Activated effector memory CD4-positive, alpha-beta T cell treated with anti-CD3 and anti-CD28 coated beads, Interleukin-2, amount 50 U/mL, for 16 hours (primary cell): ENCODE measurements at regions not wholly inside any gene's neighbourhood (a gene's known extent, or its start where the extent isn't known, plus 50 kb on each side); places are given as distances from the start of the nearest gene placed in this dataset.
"Not testable (repeated sequence)": the region's sequence is repeated elsewhere in the genome, so short reads cannot be mapped to it uniquely, and the experiment has no call there.

Source experiments
- DNase-seq: peaks from one replicate; pipeline ENCODE4 v3.0.0-alpha.2; 2020

DNA sequence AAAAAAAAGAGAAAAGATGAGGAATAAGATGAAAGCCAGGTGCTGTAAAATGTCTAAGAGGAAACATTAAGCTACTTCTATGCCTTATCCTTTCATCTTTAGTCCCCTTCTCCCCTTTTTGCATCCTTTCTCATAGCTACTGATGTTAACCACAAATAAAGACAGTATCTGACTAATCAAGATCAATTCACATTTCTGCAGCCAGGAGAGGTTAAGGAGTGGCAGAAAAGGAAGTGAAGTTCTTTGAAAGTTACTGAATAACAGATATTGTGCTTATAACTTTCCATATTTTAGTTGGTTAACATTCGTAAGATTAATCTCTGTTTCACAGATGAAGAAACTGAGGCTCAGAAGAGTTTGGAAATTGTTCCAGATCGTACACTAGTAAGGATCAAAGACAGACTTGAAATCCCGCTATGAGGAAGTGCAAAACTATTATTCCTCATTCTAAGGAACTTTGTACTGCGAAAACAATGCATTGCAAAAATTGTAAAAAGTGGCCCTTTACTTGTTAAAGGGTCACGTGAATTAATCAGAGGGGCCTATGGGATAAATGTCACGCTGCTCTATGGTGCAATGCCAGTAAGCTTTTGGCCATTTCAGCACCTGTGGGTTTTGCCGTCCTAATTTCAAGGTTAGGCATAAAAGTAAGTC, 117.7 kb upstream of the GRM7 start:
- no peak for DNase-seq

DNA sequence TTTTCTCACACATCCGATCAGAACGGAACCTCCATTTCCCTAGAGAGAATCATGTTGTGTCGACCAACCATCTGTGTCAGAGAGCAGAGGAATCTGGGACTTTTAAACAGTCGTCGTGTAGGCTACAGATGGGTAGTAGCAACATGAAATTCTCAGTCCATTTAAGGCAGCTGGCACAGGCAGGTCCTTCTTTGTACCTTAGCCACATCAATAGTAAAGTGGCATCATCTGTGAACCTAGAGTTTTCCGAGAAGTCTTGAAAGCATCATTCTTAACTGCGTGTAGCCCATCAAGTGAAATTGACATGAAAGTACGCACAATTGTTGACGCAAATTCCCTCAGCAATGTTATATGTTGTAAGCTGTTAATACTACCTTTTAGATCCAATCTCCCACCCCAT, 114.5 kb upstream of the GRM7 start:
- no peak for DNase-seq

DNA sequence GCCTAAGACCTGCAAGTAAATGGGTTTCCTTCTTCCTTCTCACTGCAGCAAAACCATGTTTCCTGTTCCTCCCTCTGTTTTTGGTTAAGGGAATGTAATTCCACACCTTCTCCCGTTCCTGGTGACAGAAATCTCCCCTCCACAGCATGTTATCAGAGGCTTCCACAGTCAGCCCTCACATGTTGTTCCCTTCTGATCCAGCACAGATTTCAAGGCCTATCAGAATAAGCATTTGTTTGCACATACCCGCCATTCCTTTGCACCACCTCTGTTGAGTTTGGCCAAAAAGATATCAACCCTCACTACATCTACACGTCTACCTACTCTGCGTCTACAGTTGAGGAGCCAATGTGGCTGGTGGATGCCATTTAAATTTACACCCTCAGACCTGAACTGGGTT, 113.9 kb upstream of the GRM7 start:
- no peak for DNase-seq

- no peak for DNase-seq
Measured at GRCh38 chr3:6750782-6751181, 110.1 kb upstream of the GRM7 start.

GRCh38 chr3:6753536-6753935, 107.4 kb upstream of the GRM7 start:
- DNase-seq = no peak

DNA sequence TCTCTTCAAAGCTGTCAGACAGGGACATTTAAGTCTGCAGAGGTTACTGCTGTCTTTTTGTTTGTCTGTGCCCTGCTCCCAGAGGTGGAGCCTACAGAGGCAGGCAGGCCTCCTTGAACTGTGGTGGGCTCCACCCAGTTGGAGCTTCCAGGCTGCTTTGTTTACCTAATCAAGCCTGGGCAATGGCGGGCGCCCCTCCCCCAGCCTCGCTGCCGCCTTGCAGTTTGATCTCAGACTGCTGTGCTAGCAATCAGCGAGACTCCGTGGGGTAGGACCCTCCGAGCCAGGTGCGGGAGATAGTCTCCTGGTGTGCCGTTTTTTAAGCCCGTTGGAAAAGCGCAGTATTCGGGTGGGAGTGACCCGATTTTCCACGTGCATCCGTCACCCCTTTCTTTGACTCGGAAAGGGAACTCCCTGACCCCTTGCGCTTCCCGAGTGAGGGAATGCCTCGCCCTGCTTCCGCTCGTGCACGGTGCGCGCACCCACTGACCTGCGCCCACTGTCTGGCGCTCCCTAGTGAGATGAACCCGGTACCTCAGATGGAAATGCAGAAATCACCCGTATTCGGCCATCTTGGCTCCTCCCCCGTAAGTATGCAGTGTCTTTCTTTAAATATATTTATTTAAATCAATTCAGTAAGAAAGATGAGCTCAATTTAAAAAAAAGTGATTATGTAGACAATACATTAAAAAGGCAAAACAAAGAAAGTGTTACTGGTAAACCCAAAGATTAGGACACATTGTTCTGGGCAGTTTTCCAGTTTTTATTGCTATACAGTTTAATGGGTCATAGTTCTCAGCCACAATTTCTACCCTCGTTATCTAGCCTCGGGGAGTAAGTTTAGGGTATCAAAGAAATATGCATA, 91.2 kb upstream of the GRM7 start:
- not testable (repeated sequence) for DNase-seq

GRCh38 chr3:6770397-6770690, 90.6 kb upstream of the GRM7 start:
- no peak for DNase-seq

GRCh38 chr3:6771171-6771570, 89.7 kb upstream of the GRM7 start:
- no peak for DNase-seq

GRCh38 chr3:6779140-6779539, 81.8 kb upstream of the GRM7 start:
- no peak for DNase-seq

DNA sequence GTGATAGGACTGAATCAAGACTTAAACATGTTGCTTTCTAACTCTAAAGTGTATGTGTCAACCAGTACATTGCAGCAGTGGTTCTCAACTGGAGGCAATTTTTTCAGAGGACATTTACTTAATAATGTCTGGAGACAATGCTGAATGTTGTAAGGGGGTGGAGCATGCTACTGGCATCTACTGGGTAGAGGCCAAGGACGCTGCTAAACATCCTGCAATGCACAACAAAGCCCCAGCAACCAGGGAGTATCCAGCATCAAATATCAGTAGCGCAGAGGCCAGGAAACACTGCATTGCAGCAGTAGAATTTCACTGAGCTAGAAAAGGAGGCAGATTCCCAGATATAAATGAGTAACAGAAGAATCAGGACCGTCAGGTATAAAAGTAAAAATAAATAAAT, 79.8 kb upstream of the GRM7 start:
- DNase-seq = no peak

GRCh38 chr3:6785726-6786125, 75.2 kb upstream of the GRM7 start:
- no peak for DNase-seq

GRCh38 chr3:6791161-6791560, 69.8 kb upstream of the GRM7 start:
- no peak for DNase-seq

DNA sequence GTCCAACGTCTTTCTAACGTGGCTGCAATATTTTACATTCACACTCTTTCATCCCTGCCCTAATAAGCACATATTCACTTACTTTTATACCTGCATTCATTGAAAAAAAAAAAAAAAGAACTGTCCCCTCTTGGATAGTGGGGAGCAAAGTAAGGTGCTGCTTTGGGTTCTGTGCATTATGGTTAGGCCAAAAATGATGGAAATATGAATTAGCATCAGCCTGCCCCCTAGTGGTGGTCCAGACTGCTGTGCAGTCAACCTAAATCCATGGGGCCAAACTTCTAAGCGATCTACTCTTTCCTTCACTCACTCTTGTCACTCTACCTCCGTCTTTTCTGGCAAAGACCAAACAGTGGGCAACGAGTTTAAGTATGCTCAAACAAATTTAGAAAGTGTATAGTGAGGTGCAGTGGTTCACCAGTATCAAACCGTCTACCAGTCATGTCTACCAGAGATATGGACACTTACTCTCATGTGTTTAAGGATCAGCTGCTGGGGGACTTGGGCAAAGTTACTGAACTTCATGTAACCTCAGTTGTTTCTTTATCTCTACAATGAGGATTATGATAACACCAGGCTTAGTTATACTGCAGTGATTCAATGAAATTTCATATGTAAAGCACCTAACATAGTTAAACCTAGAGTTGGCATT, 61.5 kb upstream of the GRM7 start:
- DNase-seq = no peak

GRCh38 chr3:6803619-6804018, 57.3 kb upstream of the GRM7 start:
- no peak for DNase-seq

- DNase-seq = no peak
Measured at GRCh38 chr3:6805236-6805635, 55.7 kb upstream of the GRM7 start.

- DNase-seq = no peak
Measured at GRCh38 chr3:6806991-6807390, 53.9 kb upstream of the GRM7 start.

DNA sequence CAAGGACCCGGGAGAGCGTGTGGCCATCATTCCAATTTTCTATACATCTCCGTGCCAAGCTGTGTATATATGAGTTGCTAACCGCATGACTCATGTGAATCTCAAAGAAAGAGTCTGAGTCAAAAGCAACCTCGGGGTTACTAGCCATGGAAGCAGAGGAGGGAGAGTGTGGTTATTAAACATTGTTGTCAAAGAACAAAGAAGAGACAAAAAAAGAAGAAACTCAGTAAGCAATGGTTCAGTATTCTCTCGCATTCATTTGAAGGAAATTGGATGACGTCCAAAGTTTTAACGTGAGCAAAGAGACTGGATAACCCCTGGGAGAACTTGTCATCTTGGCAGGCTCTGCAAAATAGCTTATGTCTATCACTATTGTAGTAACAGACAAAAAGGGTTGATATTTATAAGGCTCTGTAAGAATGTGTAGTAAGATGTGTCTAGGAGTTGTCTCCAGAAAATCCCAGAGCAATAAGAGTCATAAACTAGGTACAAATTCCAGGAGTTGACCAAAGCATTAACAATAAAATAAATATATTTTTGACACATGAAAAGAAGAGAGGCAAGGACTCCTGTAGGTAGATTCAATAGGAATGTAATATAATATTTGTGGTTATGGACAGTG, 52.8 kb upstream of the GRM7 start:
- no peak for DNase-seq

- DNase-seq = no peak
Measured at GRCh38 chr3:6809349-6809748, 51.6 kb upstream of the GRM7 start.
